Kidney (tissue), 13 donors: ENCODE measurements at regions not wholly inside any gene's neighbourhood (a gene's known extent, or its start where the extent isn't known, plus 50 kb on each side); places are given as distances from the start of the nearest gene placed in this dataset.

ENCODE experiments used
- DNase-seq, 5 donors: peaks; one replicate each; pipeline ENCODE4 v3.0.0-alpha.2; 2013 to 2020
- FAIRE-seq: peaks from 2 replicates; lab custom pipeline; 2012; peaks lifted over from hg19 to GRCh38; lab: Jason Lieb, UNC
- H3K27ac ChIP-seq, 2 donors: one replicate each; pipeline ENCODE4 v1.7.0; 2013; ENCODE audit warnings: low read depth in 2 of 2, low read length in 2 of 2, inconsistent platforms in 1 of 2
- H3K27me3 ChIP-seq: one replicate; pipeline ENCODE4 v1.7.1; 2013; ENCODE audit warnings: low read length, inconsistent platforms; ENCODE audit not compliant: control insufficient read depth, insufficient read depth
- H3K36me3 ChIP-seq, 3 donors: one replicate each; pipeline versions ENCODE4 v1.7.0 to v1.7.1; 2013; ENCODE audit warnings: low read length in 3 of 3, control low read depth in 1 of 3, inconsistent platforms in 1 of 3; ENCODE audit not compliant: insufficient read depth in 3 of 3, control insufficient read depth in 2 of 3
- H3K4me1 ChIP-seq, 3 donors: one replicate each; pipeline versions ENCODE4 v1.7.0 to v1.7.1; 2013; ENCODE audit warnings: low read length in 3 of 3, inconsistent platforms in 1 of 3, low read depth in 1 of 3; ENCODE audit not compliant: control insufficient read depth in 2 of 3, insufficient read depth in 2 of 3
- H3K4me3 ChIP-seq, 3 donors: one replicate each; pipeline versions ENCODE4 v1.7.0 to v1.8.1; 2013; ENCODE audit warnings: low read length in 3 of 3, control low read depth in 1 of 3, inconsistent platforms in 1 of 3
- H3K9ac ChIP-seq, 3 donors: one replicate each; pipeline versions ENCODE4 v1.7.0 to v1.7.1; 2013; ENCODE audit warnings: low read length in 3 of 3, control low read depth in 1 of 3, inconsistent platforms in 1 of 3
- H3K9me3 ChIP-seq, 3 donors: one replicate each; pipeline versions ENCODE4 v1.7.0 to v1.7.1; 2013; ENCODE audit warnings: low read length in 3 of 3, control low read depth in 1 of 3, inconsistent platforms in 1 of 3; ENCODE audit not compliant: control insufficient read depth in 2 of 3, insufficient read depth in 1 of 3
- intact Hi-C: fragments of 100-400 bp; cut with DNase I; formaldehyde crosslinking; loops from one replicate; pipeline ENCODE4 v1.11.1; 2022
- TF ChIP-seq, protein P1 (sequence below): IDR thresholded peaks from 3 replicates; pipeline ENCODE4 v1.5.1; 2012; ENCODE audit warnings: mild to moderate bottlenecking, moderate library complexity, borderline replicate concordance; ENCODE audit not compliant: insufficient read depth; ENCODE audit errors: extremely low read depth
- donor health status: control.
- donor health status: control.
- donor health status: control.
- donor health status: control.
- donor health status: control.
- donor health status: DM: yes; HTN: yes; CAD: no.
- donor health status: Normal renal cell carcinoma (clear cell type).

- DNase-seq = no peak
- Histone ChIP-seq H3K9me3 (no peaks in the 10 kb centered on the region), H3K4me3 (no peak overlapping the region), H3K4me1 (no peaks in the 10 kb centered on the region), H3K36me3 (no peaks in the 10 kb centered on the region), H3K27me3 (no peaks in the 10 kb centered on the region), H3K27ac (no peak overlapping the region), H3K9ac (no peak overlapping the region)
- no peak for FAIRE-seq
- intact Hi-C loops = no loop called here
- TF ChIP-seq, protein P1, sequence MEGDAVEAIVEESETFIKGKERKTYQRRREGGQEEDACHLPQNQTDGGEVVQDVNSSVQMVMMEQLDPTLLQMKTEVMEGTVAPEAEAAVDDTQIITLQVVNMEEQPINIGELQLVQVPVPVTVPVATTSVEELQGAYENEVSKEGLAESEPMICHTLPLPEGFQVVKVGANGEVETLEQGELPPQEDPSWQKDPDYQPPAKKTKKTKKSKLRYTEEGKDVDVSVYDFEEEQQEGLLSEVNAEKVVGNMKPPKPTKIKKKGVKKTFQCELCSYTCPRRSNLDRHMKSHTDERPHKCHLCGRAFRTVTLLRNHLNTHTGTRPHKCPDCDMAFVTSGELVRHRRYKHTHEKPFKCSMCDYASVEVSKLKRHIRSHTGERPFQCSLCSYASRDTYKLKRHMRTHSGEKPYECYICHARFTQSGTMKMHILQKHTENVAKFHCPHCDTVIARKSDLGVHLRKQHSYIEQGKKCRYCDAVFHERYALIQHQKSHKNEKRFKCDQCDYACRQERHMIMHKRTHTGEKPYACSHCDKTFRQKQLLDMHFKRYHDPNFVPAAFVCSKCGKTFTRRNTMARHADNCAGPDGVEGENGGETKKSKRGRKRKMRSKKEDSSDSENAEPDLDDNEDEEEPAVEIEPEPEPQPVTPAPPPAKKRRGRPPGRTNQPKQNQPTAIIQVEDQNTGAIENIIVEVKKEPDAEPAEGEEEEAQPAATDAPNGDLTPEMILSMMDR = no peak
Observed at GRCh38 chr3:21879184-21879886, 128.3 kb upstream of the ZNF385D start.

DNA sequence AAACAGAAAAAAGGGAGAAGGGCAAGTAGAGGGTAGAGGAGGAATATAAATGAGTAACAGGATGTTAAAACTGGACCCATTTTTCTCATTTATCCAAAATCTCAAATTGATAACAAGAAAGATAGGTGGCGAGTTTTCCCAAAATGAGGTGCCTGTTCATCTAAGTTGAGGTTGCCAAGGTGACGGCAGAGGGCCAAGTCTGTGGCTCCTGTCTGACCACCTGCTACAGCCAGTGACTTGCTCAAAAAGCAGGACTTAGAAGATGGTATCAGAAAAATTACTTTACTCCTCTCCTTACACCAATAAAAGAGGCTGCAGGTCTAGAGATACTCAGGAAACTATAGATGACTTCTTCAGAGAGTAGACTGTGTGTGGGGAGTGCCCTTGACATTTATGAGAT, 137.6 kb upstream of the ZNF385D start:
- H3K4me3 ChIP-seq = no peak overlapping the region
- H3K27me3 ChIP-seq = no peaks in the 10 kb centered on the region
- FAIRE-seq = no peak
- H3K36me3 ChIP-seq = no peaks in the 10 kb centered on the region
- no peak for DNase-seq
- intact Hi-C loops = no loop called here
- H3K9me3 ChIP-seq = no peaks in the 10 kb centered on the region
- no peak overlapping the region for H3K27ac ChIP-seq
- TF ChIP-seq, protein P1 = no peak
- H3K9ac ChIP-seq = no peak overlapping the region
- no peaks in the 10 kb centered on the region for H3K4me1 ChIP-seq

GRCh38 chr3:21889166-21889565, 138.2 kb upstream of the ZNF385D start:
- no peak for FAIRE-seq
- no peaks in the 10 kb centered on the region for H3K9me3 ChIP-seq
- no peak overlapping the region for H3K9ac ChIP-seq
- no peaks in the 10 kb centered on the region for H3K27me3 ChIP-seq
- H3K4me1 ChIP-seq = no peaks in the 10 kb centered on the region
- TF ChIP-seq, protein P1 = no peak
- intact Hi-C loops = no loop called here
- DNase-seq = no peak
- no peak overlapping the region for H3K27ac ChIP-seq
- no peak overlapping the region for H3K4me3 ChIP-seq
- H3K36me3 ChIP-seq = no peaks in the 10 kb centered on the region

DNA sequence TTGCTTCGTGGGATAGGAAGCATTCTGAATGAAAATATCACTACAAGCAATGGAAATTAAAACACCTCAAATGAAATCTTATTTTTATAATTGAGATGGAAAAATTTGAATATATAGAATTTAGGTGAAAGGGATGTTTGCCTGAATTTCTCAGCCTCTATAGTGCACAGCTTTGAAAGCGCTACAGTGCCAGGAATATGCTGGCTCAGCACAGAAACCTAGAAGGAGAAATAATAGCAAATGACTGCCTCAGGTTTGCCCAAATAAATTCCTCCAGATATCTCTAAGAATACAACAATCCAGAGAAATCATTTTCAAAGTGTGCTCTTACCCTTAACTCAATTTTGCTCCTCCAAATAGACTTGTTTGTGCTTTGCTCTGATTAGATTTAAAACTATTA, 141.1 kb upstream of the ZNF385D start:
- Histone ChIP-seq H3K4me1 (no peaks in the 10 kb centered on the region), H3K27ac (no peak overlapping the region), H3K36me3 (no peaks in the 10 kb centered on the region), H3K4me3 (no peak overlapping the region), H3K9ac (no peak overlapping the region), H3K9me3 (no peaks in the 10 kb centered on the region), H3K27me3 (no peaks in the 10 kb centered on the region)
- no peak for FAIRE-seq
- DNase-seq = no peak
- TF ChIP-seq, protein P1 = no peak
- intact Hi-C loops = no loop called here
